ENCODE measurements at regions not wholly inside any gene's neighbourhood (a gene's known extent, or its start where the extent isn't known, plus 50 kb on each side); places are given as distances from the start of the nearest gene placed in this dataset.
A peak's percentile ranks its signal among the peaks of the same experiment; 100 is the strongest.
"Not testable (repeated sequence)": the region's sequence is repeated elsewhere in the genome, so short reads cannot be mapped to it uniquely, and the experiment has no call there.

DNA sequence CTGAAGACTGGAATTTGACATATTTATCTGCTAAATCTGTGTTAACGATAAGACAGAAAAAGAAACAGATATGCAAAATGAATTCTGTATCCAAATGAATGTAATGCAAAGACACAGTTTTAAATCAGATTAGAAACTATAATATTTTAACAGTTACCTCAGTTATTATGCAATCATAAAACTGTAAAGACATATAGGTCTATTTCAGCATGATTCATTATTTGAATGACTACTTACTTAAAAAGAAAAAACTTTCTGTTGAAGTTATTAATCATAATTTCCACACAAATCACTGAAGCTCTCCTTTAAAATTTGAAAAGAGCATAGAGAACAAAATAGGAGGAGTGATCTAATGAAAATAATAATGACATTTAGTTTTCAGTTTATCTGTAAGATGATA, 742.6 kb downstream of the FSCB start:
- DNase-seq (ENCODE audit: insufficient read length, low spot score) (no peak), FAIRE-seq (no peak)

DNA sequence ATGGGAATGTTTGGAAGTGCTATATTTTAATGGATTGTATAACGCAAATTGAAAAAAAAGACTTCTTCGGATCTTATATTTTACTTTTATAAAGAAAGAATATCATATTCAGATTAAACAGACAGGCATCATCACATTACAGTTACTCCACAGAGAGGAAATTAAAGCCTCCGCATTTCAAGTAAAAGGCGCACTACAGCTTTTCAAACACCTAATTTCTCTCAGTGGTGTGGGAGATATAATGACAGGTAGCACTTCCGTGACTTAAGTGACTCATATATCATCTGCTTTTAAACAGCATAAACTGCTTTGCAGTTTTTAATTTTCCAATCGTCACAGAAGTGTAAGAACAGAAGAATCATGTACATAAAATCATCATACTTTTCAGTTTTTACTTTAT, 751.4 kb downstream of the FSCB start:
- FAIRE-seq (no peak), DNase-seq (ENCODE audit: insufficient read length, low spot score) (no peak)

DNA sequence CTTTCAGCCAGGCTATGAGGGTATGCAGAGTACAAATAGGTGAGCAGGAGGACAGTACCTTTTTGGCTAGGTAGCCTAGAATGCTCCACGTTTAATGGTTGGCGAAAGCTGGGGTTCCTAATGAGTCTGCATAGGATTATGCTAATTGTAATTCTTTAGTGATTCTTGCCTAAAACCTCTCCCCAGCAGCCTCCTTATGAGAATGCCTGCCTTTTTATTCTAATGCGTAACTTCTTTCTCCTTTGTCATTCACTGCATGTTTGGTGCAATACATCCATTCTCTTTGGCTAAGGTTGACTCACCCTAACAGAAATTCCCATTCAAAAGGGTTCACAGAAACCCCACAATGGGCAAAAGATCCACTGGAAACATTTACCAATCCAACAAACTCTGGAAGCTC, 752.2 kb downstream of the FSCB start:
- no peak for FAIRE-seq
- no peak for DNase-seq (ENCODE audit: insufficient read length, low spot score)

DNA sequence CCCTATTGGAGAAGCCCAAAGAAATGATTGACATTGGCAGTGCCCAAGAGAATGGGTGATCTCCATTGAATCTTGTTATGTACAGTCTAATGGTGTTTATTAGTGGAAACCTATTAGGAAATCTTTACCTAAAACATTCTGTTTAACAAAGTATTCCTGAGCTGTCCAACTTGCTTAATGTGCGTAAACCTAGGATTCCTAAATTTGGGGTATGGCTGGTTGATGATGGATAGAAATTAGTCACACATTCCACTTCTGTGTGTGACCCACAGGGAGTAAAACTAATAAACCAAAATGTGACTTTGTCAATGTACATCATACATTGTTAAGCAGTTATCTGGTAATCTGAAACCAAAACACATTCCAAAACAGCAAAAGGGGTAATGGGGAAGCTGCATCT, 761.3 kb downstream of the FSCB start:
- no peak for FAIRE-seq
- no peak for DNase-seq (ENCODE audit: insufficient read length, low spot score)

DNA sequence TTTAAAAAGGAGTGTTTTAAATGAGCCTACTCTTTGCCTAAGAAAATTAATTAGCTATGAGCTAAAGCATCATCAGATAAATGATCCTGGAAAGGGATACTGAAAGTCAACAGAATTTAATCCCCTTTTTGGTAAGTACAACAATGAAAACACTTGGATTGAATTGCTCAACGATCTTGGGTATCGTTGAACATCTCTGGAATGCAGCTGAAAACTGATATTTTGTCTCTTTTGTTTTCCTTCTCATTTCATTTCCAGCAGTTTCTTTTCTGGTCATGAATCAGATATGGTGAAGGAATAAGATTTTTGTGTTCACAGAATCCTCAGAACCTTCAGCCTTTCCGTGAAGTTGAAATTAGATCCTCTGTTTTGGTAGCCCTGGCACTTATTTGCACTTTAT, 771.2 kb downstream of the FSCB start:
- DNase-seq (ENCODE audit: insufficient read length, low spot score) = peak; percentile 1
- FAIRE-seq = no peak

DNA sequence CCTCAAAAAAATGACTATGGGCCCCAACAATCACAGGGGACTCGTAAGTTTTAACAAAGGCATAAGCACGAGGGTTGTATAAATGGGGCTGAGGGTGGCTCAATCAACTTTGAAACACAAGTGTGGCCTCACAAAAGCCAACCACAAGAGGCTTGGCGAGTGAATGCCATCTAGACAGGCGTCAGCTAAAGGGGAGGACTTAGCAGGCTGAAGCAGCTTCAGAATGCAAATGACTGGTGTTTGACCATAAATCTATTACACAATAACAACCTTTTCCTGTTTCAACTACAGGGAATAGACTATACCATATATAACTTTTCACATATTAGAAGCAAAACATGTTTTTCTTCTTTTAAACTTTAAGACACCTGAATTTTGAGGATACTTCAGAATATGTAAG, 777.9 kb downstream of the FSCB start:
- DNase-seq (ENCODE audit: insufficient read length, low spot score) = no peak
- no peak for FAIRE-seq

DNA sequence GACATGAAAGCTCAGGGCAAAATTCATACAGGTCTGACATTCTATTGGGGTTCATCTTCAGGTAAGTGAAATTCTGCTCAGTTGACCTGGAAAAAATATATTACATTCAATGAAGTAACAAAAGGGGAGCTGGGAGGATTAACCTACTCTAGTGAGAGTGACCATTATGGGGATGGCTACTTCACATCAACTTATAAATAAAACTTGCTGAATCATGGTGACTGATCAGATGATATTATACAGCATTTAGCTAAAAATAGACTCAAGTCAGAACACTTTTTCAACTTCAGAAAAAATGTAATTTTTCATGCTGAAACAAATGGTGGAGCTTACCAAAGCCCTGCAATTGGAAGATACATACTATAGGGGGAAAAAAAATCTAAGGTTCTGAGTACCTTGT, 800.2 kb downstream of the FSCB start:
- no peak for FAIRE-seq
- no peak for DNase-seq (ENCODE audit: insufficient read length, low spot score)

DNA sequence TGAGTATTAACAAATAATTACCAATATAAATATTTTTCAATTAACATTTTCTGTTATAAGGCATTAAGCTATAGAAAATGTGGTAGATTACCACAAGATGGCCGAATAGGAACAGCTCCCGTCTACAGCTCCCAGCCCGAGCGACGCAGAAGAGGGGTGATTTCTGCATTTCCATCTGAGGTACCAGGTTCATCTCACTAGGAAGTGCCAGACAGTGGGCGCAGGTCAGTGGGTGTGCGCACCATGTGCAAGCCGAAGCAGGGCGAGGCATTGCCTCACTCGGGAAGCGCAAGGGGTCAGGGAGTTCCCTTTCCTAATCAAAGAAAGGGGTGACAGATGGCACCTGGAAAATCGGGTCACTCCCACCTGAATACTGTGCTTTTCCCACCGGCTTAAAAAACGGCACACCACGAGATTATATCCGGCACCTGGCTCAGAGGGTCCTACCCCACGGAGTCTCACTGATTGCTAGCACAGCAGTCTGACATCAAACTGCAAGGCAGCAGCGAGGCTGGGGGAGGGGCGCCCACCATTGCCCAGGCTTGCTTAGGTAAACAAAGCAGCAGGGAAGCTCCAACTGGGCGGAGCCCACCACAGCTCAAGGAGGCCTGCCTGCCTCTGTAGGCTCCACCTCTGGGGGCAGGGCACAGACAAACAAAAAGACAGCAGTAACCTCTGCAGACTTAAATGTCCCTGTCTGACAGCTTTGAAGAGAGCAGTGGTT, 808.4 kb downstream of the FSCB start:
- FAIRE-seq; DNase-seq (ENCODE audit: insufficient read length, low spot score): not testable (repeated sequence)

DNA sequence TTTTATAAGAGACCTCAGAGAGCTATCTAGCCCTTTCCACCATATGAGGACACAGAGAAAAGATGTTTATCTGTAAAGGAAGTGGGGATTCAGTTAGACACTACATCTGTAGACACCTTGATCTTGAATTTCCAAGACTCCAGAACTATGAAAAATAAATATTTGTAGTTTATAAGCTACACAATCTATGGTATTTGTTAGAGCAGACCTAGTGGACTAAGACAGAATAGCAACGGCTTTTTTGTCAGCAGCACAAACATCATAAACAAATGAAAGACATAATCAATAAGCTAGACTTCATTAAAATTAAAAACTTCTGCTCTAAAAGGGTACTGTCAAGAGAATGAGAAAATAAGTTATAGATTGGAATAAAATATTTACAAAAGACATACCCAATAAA, 810.1 kb downstream of the FSCB start:
- DNase-seq (ENCODE audit: insufficient read length, low spot score) (no peak), FAIRE-seq (no peak)

DNA sequence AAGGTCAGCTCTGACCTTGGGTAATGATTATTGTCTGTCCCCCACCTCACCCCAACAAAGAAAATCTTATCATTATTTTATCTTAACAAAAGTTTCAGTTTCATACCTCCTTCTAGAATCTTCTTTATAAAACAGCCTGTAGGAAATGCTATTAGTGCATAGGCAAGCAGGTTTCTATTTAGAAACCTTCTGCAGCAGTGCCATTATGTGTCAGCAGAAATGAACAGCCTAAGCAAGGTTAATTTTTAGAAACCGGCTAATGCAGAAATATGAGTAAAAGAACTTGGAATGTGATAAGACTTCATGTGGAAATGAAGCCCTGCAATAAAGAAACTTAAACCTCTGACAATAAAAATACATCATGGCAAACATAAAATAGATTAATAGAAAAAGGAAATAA, 814.4 kb downstream of the FSCB start:
- no peak for FAIRE-seq

DNA sequence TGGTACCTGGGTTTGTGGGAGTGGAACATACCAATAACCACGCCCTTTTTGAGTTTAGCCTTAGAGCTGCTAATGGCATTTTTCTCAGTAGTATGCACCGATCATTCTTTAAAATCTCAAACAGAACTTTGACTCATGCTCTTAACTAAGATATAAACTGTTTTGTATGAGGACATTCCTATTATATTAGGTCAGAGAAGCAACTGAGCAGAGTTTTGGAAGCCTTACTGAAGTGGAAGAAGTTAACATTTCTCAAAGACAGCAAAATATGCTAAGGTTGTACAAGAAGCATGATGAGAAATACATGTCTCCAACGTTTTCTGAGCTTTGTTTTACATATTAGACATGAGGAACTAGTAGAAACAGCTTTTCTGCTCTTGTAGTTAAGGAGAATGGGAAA, 819.2 kb downstream of the FSCB start:
- DNase-seq (ENCODE audit: insufficient read length, low spot score) (peak; percentile 14), FAIRE-seq (no peak)

More for the DNA sequence above, 814.4 kb downstream of the FSCB start:
- DNase-seq (ENCODE audit: insufficient read length, low spot score) = no peak

DNA sequence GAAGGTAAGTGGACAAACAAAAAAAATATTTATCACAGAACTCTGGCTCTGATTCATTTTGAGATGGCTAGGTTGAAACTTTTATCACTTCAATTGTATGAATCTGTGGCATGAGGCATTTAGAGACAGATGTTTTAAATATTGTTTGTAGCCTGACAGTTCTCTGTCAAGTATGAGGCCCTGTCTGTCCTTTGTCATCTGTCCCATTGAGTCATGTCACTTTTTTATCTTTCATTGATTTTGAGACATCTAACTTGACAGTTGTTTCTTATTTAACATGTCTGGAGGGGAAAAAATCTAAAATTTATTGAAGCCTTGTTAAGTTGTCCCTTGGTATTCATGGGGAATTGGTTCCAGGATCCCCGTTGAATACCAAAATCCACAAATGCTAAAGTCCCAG, 829.5 kb downstream of the FSCB start:
- FAIRE-seq (no peak), DNase-seq (ENCODE audit: insufficient read length, low spot score) (no peak)

DNA sequence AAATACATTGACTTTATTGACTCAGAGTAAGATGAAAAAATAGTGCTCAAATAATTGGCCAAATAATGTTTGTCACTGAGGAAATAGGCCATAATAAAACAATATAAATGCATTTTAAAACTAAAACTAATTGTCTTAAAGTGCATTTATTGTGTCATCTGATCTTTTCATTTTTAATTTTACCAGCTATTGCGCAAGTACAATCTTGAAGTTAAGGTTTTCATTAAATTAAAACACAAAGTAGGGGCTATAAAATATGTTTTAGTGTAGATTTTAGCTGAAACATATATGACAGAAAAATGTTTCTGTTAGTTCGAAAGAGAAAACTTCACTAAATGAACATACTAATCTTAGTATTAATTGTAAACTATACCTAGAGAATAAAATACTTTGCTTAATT, 832.8 kb downstream of the FSCB start:
- FAIRE-seq = no peak
- DNase-seq (ENCODE audit: insufficient read length, low spot score) = no peak

DNA sequence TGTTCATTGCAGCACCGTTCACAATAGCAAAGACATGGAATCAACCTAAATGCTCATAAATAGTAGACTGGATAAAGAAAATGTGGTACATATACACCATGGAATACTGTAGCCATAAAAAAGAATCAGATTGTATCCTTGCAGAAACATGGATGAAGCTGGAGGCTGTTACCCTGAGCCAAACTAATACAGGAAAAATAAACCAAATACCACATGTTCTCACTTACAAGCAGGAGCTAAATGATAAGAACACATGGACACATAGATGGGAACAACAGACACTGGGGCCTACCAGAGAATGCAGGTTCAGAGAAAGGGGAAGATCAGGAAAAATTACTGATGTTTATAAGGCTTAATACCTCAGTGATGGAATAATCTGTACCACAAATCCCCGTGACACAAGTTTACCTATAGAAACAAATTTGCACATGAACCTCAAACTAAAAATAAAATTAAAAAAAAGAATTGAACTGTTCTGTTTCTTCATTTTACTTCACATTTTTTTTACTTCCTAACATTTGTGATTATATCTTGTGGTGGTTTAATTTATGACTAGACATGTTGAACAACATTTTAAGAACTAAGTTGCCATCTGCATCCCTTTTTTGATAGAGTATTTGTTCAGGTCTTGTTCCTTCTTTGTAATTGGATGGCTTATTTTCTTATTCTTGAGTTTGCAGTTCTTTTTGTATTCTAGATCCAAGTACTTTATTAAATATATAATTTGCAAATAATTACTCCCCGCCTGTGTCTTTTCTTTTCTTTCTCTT, 835.2 kb downstream of the FSCB start:
- no peak for DNase-seq (ENCODE audit: insufficient read length, low spot score)
- no peak for FAIRE-seq

DNA sequence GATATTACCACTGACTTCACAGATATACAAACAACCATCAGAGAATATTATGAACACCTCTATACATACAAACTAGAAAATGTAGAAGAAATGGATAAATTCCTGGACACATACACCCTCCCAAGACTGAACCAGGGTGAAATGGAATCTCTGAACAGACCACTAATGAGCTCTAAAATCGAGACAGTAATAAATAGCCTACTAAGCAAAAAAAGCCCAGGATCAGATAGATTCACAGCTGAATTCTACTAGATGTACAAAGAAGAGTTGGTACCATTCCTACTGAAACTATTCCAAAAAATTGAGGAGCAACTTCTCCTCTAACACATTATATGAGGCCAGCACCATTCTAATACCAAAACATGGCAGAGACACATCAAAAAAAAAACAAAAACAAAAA, 837.7 kb downstream of the FSCB start:
- no peak for FAIRE-seq
- DNase-seq (ENCODE audit: insufficient read length, low spot score) = no peak

DNA sequence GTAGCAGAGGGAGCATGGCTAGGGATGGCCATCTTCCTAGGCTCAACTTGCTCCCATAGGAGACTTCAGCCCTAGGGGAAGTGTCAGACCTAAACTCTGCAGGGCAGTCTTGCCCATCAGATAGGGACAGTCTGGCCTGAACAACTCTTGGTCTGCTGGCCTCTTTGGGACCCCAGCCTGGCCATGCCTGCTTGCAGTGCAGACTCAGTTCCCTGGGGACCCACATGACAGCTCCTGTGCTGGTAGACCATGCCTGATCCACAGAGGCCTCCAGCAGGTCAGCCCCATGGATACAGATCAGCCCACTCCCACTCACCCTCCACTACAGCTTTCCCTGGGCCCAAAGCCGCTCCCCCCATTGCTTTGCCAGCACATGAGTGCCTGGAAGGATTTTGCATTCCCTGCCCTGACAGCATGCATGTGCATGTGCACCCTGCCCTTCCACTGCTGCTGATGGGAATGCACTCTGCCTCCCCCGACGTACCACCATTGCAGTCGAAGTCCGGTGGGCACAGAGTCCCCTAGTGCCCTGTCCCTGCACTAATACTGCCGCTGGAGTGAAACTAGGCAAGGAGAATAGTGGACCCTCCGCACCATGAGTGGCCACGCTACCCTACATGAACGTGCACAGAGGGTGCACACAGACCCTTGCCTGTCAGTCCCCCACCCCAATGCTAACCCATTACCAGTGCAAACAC, 841.4 kb downstream of the FSCB start:
- DNase-seq (ENCODE audit: insufficient read length, low spot score) (no peak), FAIRE-seq (no peak)

DNA sequence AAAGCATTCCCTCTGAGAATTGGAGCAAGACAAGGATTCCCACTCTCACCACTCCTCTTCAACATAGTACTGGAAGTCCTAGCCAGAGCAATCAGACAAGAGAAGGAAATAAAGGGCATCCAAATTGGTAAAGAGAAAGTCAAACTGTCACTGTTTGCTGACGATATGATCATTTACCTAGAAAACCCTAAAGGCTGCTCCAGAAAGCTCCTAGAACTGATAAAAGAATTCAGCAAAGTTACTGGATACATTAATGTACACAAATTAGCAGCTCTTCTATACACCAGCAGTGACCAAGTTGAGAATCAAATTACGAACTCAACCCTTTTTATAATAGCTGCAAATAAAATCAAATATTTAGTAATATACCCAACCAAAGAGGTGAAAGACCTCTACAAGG, 851.9 kb downstream of the FSCB start:
- DNase-seq (ENCODE audit: insufficient read length, low spot score); FAIRE-seq: not testable (repeated sequence)

DNA sequence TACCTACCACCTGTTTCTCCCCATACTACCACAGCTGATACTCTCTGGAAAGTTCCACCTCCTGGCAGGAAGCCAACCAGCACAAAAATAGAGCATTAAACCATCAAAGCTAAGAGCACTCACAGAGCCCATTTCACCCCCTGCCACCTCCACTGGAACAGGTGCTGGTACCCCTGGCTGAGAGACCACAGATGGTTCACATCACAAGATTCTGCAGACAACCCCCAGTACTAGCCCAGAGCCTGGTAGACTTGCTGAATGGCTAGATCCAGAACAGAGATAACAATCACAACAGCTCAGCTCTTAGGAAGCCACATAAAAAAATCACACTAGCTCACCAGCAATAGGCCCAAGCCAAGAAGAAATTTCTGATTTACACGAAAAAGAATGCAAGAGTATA, 855.2 kb downstream of the FSCB start:
- FAIRE-seq (no peak), DNase-seq (ENCODE audit: insufficient read length, low spot score) (no peak)

DNA sequence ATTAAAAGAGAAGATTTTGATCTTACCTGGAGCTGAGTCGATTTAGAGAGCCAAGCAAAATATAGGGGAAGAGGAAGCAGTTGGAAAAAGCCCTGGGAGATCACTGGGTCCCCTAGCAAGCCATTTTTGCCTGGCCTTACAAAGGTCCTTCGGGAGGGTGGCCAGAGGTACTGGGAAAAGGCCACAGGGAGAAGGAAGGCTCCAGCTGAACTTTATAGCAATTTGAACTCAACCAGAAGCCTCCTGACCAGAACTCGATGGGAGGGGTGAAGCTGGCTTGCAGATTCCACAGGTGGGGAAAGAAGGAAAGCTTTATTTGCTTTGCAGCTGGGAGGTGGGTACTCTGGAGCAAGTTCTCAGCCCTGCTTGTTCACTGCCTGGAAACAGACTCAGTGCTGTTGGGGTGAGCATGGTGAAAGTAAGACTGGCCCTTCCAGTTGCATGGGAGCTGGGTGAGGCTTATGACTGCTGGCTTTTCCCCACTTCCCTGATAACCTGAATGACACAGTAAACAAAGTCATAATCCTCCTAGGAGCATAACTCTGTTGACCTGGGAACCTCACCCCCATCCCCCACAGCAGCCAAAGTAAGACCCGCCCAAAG, 855.8 kb downstream of the FSCB start:
- FAIRE-seq = no peak
- no peak for DNase-seq (ENCODE audit: insufficient read length, low spot score)

DNA sequence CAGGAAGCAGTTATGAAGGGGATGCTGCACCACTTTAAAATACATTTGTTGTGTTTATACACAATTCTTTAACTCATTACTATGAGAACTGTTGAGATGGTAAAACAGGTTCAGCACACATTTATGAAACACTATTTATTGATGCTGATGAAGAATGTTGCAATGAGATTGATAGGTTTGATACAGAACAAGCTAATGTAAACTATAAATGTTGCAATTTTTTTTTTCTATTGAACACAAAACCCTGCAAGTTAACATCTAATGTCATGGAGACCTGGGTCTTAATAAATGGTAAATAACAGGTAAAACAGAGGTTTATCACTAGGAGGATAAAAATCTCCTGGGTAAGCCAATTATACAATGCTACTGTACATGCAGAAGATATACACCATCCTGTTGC, 857.6 kb downstream of the FSCB start:
- FAIRE-seq = no peak
- DNase-seq (ENCODE audit: insufficient read length, low spot score) = no peak

DNA sequence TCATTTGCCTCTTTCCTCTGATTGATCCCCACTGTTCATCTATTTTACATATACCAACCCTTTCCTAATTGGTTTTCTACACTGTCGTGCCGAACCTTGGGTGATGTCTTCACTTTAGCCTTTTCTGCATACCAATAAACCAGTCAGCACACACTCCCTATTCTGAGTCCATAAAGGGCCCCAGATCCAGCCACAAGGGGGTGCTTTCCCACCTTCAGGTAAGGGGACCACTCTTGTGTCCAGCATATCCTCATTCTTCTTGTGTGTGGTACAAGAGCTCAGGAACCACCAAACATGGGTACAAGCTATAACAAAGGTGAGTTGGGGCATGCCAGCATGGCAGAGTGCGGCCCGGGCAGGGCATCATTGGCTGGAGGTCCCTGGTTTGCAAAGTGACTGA, 859.8 kb downstream of the FSCB start:
- FAIRE-seq = no peak
- no peak for DNase-seq (ENCODE audit: insufficient read length, low spot score)
